Activated CD8-positive, alpha-beta memory T cell treated with anti-CD3 and anti-CD28 coated beads, Interleukin-2, amount 50 U/mL, for 48 hours (primary cell): ENCODE measurements at regions not wholly inside any gene's neighbourhood (a gene's known extent, or its start where the extent isn't known, plus 50 kb on each side); places are given as distances from the start of the nearest gene placed in this dataset.

Source experiments
- DNase-seq: peaks from one replicate; pipeline ENCODE4 v3.0.0-alpha.2; 2020

- DNase-seq = no peak
Observed at GRCh38 chr1:168454211-168454815, 89.5 kb downstream of the XCL2 start.

- DNase-seq = no peak
Observed at GRCh38 chr1:168453056-168453455, 90.7 kb downstream of the XCL2 start.

- DNase-seq = no peak
Observed at GRCh38 chr1:168452329-168452728, 91.5 kb downstream of the XCL2 start.

GRCh38 chr1:168447871-168448270, 95.9 kb downstream of the XCL2 start:
- DNase-seq = no peak

- no peak for DNase-seq
Observed at GRCh38 chr1:168446081-168446480, 97.7 kb downstream of the XCL2 start.

- DNase-seq = no peak
Observed at GRCh38 chr1:168443899-168444298, 99.9 kb downstream of the XCL2 start.

- DNase-seq = no peak
Observed at GRCh38 chr1:168443356-168443755, 100.4 kb downstream of the XCL2 start.

GRCh38 chr1:168442931-168443330, 100.9 kb downstream of the XCL2 start:
- no peak for DNase-seq

GRCh38 chr1:168441745-168442144, 102.1 kb downstream of the XCL2 start:
- DNase-seq = no peak

GRCh38 chr1:168439456-168440375, 104.1 kb downstream of the XCL2 start:
- peak; percentile 83 for DNase-seq

- DNase-seq = no peak
Observed at GRCh38 chr1:168438626-168439025, 105.2 kb downstream of the XCL2 start.

- DNase-seq = no peak
Observed at GRCh38 chr1:168437821-168438220, 106.0 kb downstream of the XCL2 start.

GRCh38 chr1:168435439-168435838, 108.4 kb downstream of the XCL2 start:
- DNase-seq = no peak

- DNase-seq = no peak
Observed at GRCh38 chr1:168433238-168433637, 110.6 kb downstream of the XCL2 start.

- no peak for DNase-seq
Observed at GRCh38 chr1:168431882-168432281, 111.9 kb downstream of the XCL2 start.

GRCh38 chr1:168430321-168430720, 113.5 kb downstream of the XCL2 start:
- DNase-seq = no peak

- no peak for DNase-seq
Observed at GRCh38 chr1:168428063-168428731, 115.6 kb downstream of the XCL2 start.

- DNase-seq = no peak
Observed at GRCh38 chr1:168427051-168427450, 116.7 kb downstream of the XCL2 start.

- DNase-seq = no peak
Observed at GRCh38 chr1:168424281-168424680, 119.5 kb downstream of the XCL2 start.

GRCh38 chr1:168422203-168422847, 121.5 kb downstream of the XCL2 start:
- DNase-seq = no peak

- no peak for DNase-seq
Observed at GRCh38 chr1:168421399-168422004, 122.3 kb downstream of the XCL2 start.

- DNase-seq = no peak
Observed at GRCh38 chr1:168420177-168420576, 123.6 kb downstream of the XCL2 start.

GRCh38 chr1:168419736-168420135, 124.1 kb downstream of the XCL2 start:
- DNase-seq = no peak
